ENCODE measurements at regions not wholly inside any gene's neighbourhood (a gene's known extent, or its start where the extent isn't known, plus 50 kb on each side); places are given as distances from the start of the nearest gene placed in this dataset.

- no peak for DNase-seq
- no peaks in the 10 kb centered on the region for H3K4me1 ChIP-seq
- no peak overlapping the region for H3K27ac ChIP-seq
- no peaks in the 10 kb centered on the region for H3K27me3 ChIP-seq
- no peaks in the 10 kb centered on the region for H3K9me3 ChIP-seq
- intact Hi-C loops (cut with DNase I; ENCODE audit: low total_unique reads) = no loop called here
- H3K4me3 ChIP-seq = no peak overlapping the region
- H3K36me3 ChIP-seq = no peaks in the 10 kb centered on the region
- no peak for TF ChIP-seq CTCF (IDR thresholded peaks at IDR 0.05)
Measured at GRCh38 chr10:107994621-107995270, 830.2 kb upstream of the SORCS1 start.

- intact Hi-C loops (cut with DNase I; ENCODE audit: low total_unique reads) = no loop called here
- H3K4me3 ChIP-seq = no peak overlapping the region
- no peaks in the 10 kb centered on the region for H3K27me3 ChIP-seq
- no peak for TF ChIP-seq CTCF (IDR thresholded peaks at IDR 0.05)
- no peaks in the 10 kb centered on the region for H3K9me3 ChIP-seq
- DNase-seq = no peak
- no peak overlapping the region for H3K27ac ChIP-seq
- no peaks in the 10 kb centered on the region for H3K36me3 ChIP-seq
- H3K4me1 ChIP-seq = no peaks in the 10 kb centered on the region
Measured at GRCh38 chr10:107986571-107986970, 822.1 kb upstream of the SORCS1 start.

- DNase-seq = no peak
- H3K36me3 ChIP-seq = no peaks in the 10 kb centered on the region
- H3K9me3 ChIP-seq = no peaks in the 10 kb centered on the region
- H3K4me1 ChIP-seq = no peaks in the 10 kb centered on the region
- no peak overlapping the region for H3K4me3 ChIP-seq
- intact Hi-C loops (cut with DNase I; ENCODE audit: low total_unique reads) = no loop called here
- TF ChIP-seq CTCF (IDR thresholded peaks at IDR 0.05) = no peak
- no peaks in the 10 kb centered on the region for H3K27me3 ChIP-seq
- no peak overlapping the region for H3K27ac ChIP-seq
Measured at GRCh38 chr10:107984581-107984980, 820.1 kb upstream of the SORCS1 start.

- no peak overlapping the region for H3K27ac ChIP-seq
- H3K36me3 ChIP-seq = no peaks in the 10 kb centered on the region
- no peak for TF ChIP-seq CTCF (IDR thresholded peaks at IDR 0.05)
- no peaks in the 10 kb centered on the region for H3K9me3 ChIP-seq
- no peak overlapping the region for H3K4me3 ChIP-seq
- H3K4me1 ChIP-seq = no peaks in the 10 kb centered on the region
- no peaks in the 10 kb centered on the region for H3K27me3 ChIP-seq
- no peak for DNase-seq
- intact Hi-C loops (cut with DNase I; ENCODE audit: low total_unique reads) = no loop called here
Measured at GRCh38 chr10:107984149-107984548, 819.6 kb upstream of the SORCS1 start.

- DNase-seq = no peak
- no peak overlapping the region for H3K4me3 ChIP-seq
- no peaks in the 10 kb centered on the region for H3K9me3 ChIP-seq
- H3K27me3 ChIP-seq = no peaks in the 10 kb centered on the region
- no peak overlapping the region for H3K27ac ChIP-seq
- no peaks in the 10 kb centered on the region for H3K4me1 ChIP-seq
- no peaks in the 10 kb centered on the region for H3K36me3 ChIP-seq
- intact Hi-C loops (cut with DNase I; ENCODE audit: low total_unique reads) = no loop called here
- TF ChIP-seq CTCF (IDR thresholded peaks at IDR 0.05) = no peak
Measured at GRCh38 chr10:107978455-107978854, 813.9 kb upstream of the SORCS1 start.

GRCh38 chr10:107971973-107972372, 807.5 kb upstream of the SORCS1 start:
- intact Hi-C loops (cut with DNase I; ENCODE audit: low total_unique reads) = no loop called here
- no peaks in the 10 kb centered on the region for H3K27me3 ChIP-seq
- no peak for DNase-seq
- H3K4me3 ChIP-seq = no peak overlapping the region
- TF ChIP-seq CTCF (IDR thresholded peaks at IDR 0.05) = no peak
- no peak overlapping the region for H3K27ac ChIP-seq
- no peaks in the 10 kb centered on the region for H3K36me3 ChIP-seq
- no peaks in the 10 kb centered on the region for H3K9me3 ChIP-seq
- H3K4me1 ChIP-seq = no peaks in the 10 kb centered on the region
